ELF-1 (cell line): ENCODE measurements at regions not wholly inside any gene's neighbourhood (a gene's known extent, or its start where the extent isn't known, plus 50 kb on each side); places are given as distances from the start of the nearest gene placed in this dataset.
"Not testable (repeated sequence)": the region's sequence is repeated elsewhere in the genome, so short reads cannot be mapped to it uniquely, and the experiment has no call there.

ENCODE experiments used
- DNase-seq: peaks from one replicate; pipeline ENCODE4 v3.0.0-alpha.2; 2016; ENCODE audit warnings: low read depth, low spot score

GRCh38 chr13:54394908-54395307 is 1366.3 kb downstream of the OLFM4 start:
- DNase-seq = no peak

- DNase-seq = no peak
These were observed 1373.9 kb downstream of the OLFM4 start for GRCh38 chr13:54402495-54402894.

- no peak for DNase-seq
These were observed 1387.2 kb downstream of the OLFM4 start for GRCh38 chr13:54415753-54416366.

- not testable (repeated sequence) for DNase-seq
These were observed 1394.3 kb downstream of the OLFM4 start for GRCh38 chr13:54422946-54423345.

- DNase-seq = no peak
These were observed 1395.7 kb downstream of the OLFM4 start for GRCh38 chr13:54424344-54424743.

- DNase-seq = no peak
These were observed 1405.0 kb downstream of the OLFM4 start for GRCh38 chr13:54433493-54434206.

- DNase-seq = not testable (repeated sequence)
These were observed 1412.3 kb downstream of the OLFM4 start for GRCh38 chr13:54440853-54441400.

- DNase-seq = no peak
These were observed 1416.8 kb downstream of the OLFM4 start for GRCh38 chr13:54445453-54445852.

GRCh38 chr13:54445865-54446264 is 1417.3 kb downstream of the OLFM4 start:
- no peak for DNase-seq

- no peak for DNase-seq
These were observed 1421.3 kb downstream of the OLFM4 start for GRCh38 chr13:54449922-54450321.

GRCh38 chr13:54484166-54484565 is 1455.6 kb downstream of the OLFM4 start:
- DNase-seq = no peak

- DNase-seq = peak; percentile 17
These were observed 1458.0 kb downstream of the OLFM4 start for GRCh38 chr13:54486421-54487166.

GRCh38 chr13:54489359-54489758 is 1460.7 kb downstream of the OLFM4 start:
- no peak for DNase-seq

GRCh38 chr13:54492995-54493394 is 1464.4 kb downstream of the OLFM4 start:
- DNase-seq = no peak

GRCh38 chr13:54511366-54511765 is 1482.8 kb downstream of the OLFM4 start:
- no peak for DNase-seq

GRCh38 chr13:54513254-54513653 is 1484.6 kb downstream of the OLFM4 start:
- DNase-seq = no peak

- no peak for DNase-seq
These were observed 1507.5 kb downstream of the OLFM4 start for GRCh38 chr13:54536112-54536511.

- DNase-seq = no peak
These were observed 1534.7 kb downstream of the OLFM4 start for GRCh38 chr13:54563286-54563685.

- DNase-seq = peak; percentile 27
These were observed 1543.4 kb downstream of the OLFM4 start for GRCh38 chr13:54572037-54572436.

- peak; percentile 70 for DNase-seq
These were observed 1544.6 kb downstream of the OLFM4 start for GRCh38 chr13:54573186-54573585.

- DNase-seq = no peak
These were observed 1546.2 kb downstream of the OLFM4 start for GRCh38 chr13:54574791-54575190.

GRCh38 chr13:54591540-54591939 is 1562.9 kb downstream of the OLFM4 start:
- DNase-seq = no peak
